ENCODE measurements at regions not wholly inside any gene's neighbourhood (a gene's known extent, or its start where the extent isn't known, plus 50 kb on each side); places are given as distances from the start of the nearest gene placed in this dataset.
A peak's percentile ranks its signal among the peaks of the same experiment; 100 is the strongest.

GRCh38 chr6:113595911-113596376 lies 261.2 kb upstream of the MARCKS start (continued):
- TF ChIP-seq ETS1 (IDR thresholded peaks at IDR 0.05) (no peak), REST (IDR thresholded peaks at IDR 0.05; ENCODE audit: unreplicated experiment) (no peak), STAT1 (IDR thresholded peaks at IDR 0.05; ENCODE audit: unreplicated experiment) (no peak), EZH2 (IDR thresholded peaks at IDR 0.05; ENCODE audit: low read depth, unreplicated experiment) (no peak), NANOG (IDR thresholded peaks at IDR 0.05; ENCODE audit: borderline replicate concordance) (no peak), EZH2phosphoT487 (IDR thresholded peaks at IDR 0.05; ENCODE audit: unreplicated experiment) (no peak)

- Histone ChIP-seq H3K4me1 (ENCODE audit: insufficient read depth) (peaks cover 22% of the 10 kb centered on the region), H3K27me3 (ENCODE audit: insufficient read depth) (no peaks in the 10 kb centered on the region), H4K20me1 (replicated peaks; ENCODE audit: insufficient read depth) (no peaks in the 10 kb centered on the region), H3K9me2 (ENCODE audit: insufficient read depth) (peaks cover 8% of the 10 kb centered on the region), H3F3A (replicated peaks; ENCODE audit: low read depth) (no peaks in the 10 kb centered on the region), H3K4me2 (no peak overlapping the region), H3K79me2 (replicated peaks; ENCODE audit: insufficient read depth) (no peaks in the 10 kb centered on the region), H3K36me3 (ENCODE audit: insufficient read depth) (peaks cover 5% of the 10 kb centered on the region; the same call in 1 of the 2 replicates), H3K4me3 (no peak overlapping the region), H2AFZ (peak overlapping the region; percentile 29; the same call in 1 of the 2 replicates), H3K27ac (ENCODE audit: low read depth) (no peak overlapping the region)
- peaks cover 3% of the 10 kb centered on the region; the same call in 2 of the 3 replicates for H3K9me3 Mint-ChIP-seq
- no peak for TF ChIP-seq STAT1 (IDR thresholded peaks at IDR 0.05; ENCODE audit: unreplicated experiment)
- ATAC-seq (no peak), DNase-seq (ENCODE audit: low spot score) (no peak)
- no peak overlapping the region for H3K27ac Mint-ChIP-seq
- no peak overlapping the region for H3K4me3 Mint-ChIP-seq
- peaks cover 9% of the 10 kb centered on the region; the same call in 2 of the 3 replicates for H3K36me3 Mint-ChIP-seq (ENCODE audit: low read depth)
- peaks cover 3% of the 10 kb centered on the region for H3K27me3 Mint-ChIP-seq (ENCODE audit: insufficient read depth, low read depth, poor library complexity)
- H3K4me1 Mint-ChIP-seq: peaks cover 22% of the 10 kb centered on the region
Measured at GRCh38 chr6:113596387-113597230, 260.5 kb upstream of the MARCKS start.

GRCh38 chr6:113597231-113597583 lies 259.9 kb upstream of the MARCKS start:
- Histone ChIP-seq H3K4me2 (no peak overlapping the region), H3K4me3 (no peak overlapping the region), H3K4me1 (ENCODE audit: insufficient read depth) (peaks cover 16% of the 10 kb centered on the region), H3K36me3 (ENCODE audit: insufficient read depth) (peaks cover 5% of the 10 kb centered on the region; the same call in 1 of the 2 replicates), H3K79me2 (replicated peaks; ENCODE audit: insufficient read depth) (no peaks in the 10 kb centered on the region), H4K20me1 (replicated peaks; ENCODE audit: insufficient read depth) (no peaks in the 10 kb centered on the region), H2AFZ (peak overlapping the region; percentile 29; the same call in 1 of the 2 replicates), H3K9me2 (ENCODE audit: insufficient read depth) (peaks cover 8% of the 10 kb centered on the region), H3K27ac (ENCODE audit: low read depth) (no peak overlapping the region), H3F3A (replicated peaks; ENCODE audit: low read depth) (no peaks in the 10 kb centered on the region), H3K27me3 (ENCODE audit: insufficient read depth) (no peaks in the 10 kb centered on the region)
- no peak overlapping the region for H3K4me3 Mint-ChIP-seq
- peaks cover 3% of the 10 kb centered on the region for H3K27me3 Mint-ChIP-seq (ENCODE audit: insufficient read depth, low read depth, poor library complexity)
- H3K36me3 Mint-ChIP-seq (ENCODE audit: low read depth): peaks cover 9% of the 10 kb centered on the region; the same call in 2 of the 3 replicates
- no peak overlapping the region for H3K27ac Mint-ChIP-seq
- DNase-seq (ENCODE audit: low spot score) (no peak), ATAC-seq (no peak)
- H3K4me1 Mint-ChIP-seq: peaks cover 17% of the 10 kb centered on the region
- no peak for TF ChIP-seq NANOG (IDR thresholded peaks at IDR 0.05; ENCODE audit: borderline replicate concordance)
- H3K9me3 Mint-ChIP-seq: peaks cover 3% of the 10 kb centered on the region; the same call in 2 of the 3 replicates
